8988T (cell line): ENCODE measurements at regions not wholly inside any gene's neighbourhood (a gene's known extent, or its start where the extent isn't known, plus 50 kb on each side); places are given as distances from the start of the nearest gene placed in this dataset.
"Not testable (repeated sequence)": the region's sequence is repeated elsewhere in the genome, so short reads cannot be mapped to it uniquely, and the experiment has no call there.

Source experiments
- DNase-seq: peaks from one replicate; pipeline ENCODE4 v3.0.0; 2011

DNA sequence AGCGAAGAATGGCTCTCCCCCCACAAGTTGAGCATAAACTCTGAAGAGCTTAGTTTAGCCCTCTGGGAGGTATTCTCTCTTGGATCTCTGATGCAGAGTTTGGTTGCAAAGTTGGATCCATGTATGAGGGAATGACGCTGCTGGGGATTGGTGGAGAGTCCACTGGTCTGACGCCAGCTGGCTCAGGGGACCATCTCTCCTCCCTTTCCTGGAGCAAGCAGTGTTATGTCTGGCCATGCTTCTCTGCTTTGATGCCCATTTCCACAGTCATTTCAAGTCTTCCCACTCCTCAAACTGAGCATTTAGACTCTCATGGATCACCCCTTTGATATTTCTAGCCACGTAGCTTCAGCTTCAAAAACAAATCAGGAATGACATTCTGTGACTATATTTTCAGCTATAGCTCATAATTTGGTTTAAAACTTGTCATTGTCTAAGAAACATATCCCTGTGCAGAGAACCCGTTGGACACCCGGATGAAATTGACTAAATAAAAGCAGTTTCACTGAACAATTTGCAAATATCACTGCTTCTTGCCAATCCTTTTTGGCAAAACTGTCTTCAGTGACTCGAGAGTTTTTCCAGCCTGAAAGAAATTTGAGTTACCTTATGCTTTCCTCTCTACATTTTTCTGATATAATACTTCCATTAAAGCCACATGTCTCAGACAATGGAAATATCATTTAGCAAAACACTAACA lies 193.4 kb upstream of the CDH11 start:
- DNase-seq = no peak

DNA sequence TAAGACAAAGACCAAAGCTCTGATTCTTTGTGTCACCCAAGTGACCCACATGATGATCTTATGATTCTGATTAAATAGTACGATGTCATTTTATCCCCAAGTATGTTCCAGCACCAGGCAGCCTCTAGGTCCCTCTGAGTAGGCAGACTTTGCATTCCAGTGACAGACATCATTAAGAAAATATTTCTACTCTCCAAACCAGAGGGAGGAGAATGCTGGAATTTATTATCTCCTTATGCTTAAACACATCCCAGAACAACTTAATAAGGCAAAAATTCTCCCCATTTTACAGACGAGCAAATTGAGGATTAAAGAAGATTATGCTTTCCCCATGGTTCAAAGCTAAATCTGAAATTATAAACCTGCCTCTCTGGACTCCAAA lies 192.8 kb upstream of the CDH11 start:
- no peak for DNase-seq

DNA sequence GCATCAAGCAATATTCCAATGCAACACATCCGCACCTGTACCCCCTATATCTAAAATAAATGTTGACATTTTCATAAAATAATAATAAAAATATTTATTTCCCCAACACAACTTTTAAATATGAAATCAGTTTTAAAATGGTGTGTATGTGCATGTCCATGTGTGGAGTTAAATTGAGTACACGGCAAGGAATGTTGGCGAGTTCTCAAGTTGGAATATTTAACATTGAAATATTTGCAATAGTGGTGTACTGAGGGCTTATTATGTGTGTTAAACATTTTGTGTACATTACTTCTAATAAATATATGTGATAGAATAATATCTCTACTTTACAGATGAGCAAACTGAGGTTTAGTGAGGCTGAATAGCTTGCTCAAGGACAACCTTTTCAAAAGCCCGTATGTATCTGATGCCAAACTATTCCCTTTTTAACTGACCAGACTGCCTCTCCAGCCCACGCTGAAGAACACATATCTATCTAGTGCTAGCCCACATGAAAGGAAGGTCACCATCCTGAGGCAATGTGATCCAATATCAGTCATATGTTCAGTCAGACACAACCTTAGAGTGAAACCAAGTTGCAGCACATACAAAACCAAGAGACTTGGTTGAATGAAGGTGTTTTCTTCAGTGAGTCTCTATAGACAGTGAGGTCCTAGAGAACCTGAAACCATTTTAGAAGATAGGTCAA lies 192.2 kb upstream of the CDH11 start:
- DNase-seq = no peak

DNA sequence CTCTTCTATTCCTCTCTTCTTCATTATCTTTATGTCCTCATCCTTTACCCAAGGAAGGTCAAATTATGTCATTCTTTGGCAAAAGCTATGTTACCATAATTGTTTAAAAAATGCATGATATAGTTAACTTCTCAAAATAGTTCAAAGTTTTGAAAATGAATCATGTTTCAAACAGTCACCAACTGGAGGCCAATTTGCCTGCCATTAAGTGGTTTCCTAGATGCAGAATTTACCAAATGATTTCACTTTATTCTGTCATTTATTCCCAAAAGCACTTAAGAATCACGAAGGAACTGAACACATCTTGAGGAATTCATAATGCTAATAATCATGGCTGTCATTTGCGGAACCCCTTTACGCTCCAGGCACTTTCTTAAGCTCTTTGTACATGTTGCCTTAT lies 190.9 kb upstream of the CDH11 start:
- DNase-seq = no peak

DNA sequence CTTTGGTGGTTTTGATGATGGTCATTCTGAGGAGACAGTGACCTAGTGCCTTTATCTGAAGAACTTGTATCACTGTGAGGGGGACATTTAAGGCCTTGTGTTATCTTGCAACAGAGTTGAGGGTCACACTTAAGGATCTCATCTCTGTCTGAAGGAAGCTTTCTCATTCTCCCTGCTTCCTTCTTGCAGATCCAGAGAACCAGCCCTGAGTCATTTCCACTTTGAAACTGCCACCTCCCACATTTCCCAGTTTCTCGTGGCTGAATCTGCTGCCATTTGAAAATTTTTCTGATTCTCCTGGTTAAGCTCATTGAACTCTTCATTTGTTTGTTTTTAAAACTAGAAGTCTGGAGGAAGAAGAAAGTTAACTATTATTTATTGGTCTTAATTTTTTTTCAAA lies 190.2 kb upstream of the CDH11 start:
- no peak for DNase-seq

DNA sequence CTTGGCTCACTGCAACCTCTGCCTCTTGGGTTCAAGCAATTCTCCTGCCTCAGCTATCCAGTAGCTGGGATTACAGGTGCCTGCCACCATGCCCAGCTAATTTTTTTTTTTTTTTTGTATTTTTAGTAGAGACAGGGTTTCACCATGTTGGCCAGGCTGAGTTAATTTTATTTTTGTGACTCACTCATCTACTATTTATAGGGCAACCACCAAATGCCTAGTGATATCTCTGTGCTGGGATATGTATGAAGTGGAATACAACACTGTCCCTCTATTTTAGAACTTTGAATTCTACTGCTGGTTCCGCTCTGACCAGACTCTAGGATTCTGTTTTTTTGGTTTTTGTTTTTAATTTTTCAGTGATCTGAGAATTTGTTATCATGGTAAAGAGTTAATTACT lies 188.6 kb upstream of the CDH11 start:
- DNase-seq = not testable (repeated sequence)

DNA sequence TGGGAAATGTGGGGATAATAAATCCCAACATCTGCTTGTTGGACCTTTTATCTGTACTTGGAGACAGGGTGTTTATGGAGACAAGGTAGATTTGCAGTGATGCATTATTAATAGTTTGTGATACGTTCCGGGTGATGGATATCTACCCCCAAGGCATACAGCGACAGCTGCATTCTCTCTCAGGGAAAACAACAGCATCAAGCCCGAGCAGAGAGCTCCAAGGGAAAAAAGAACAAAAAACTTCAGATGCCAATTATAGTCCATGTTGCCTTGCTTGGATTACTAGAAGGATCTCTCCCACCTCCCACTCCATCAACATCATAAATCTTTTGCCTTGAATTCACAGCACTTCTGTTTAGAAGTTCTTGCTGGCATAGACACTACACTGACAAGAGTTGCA lies 187.5 kb upstream of the CDH11 start:
- DNase-seq = no peak

DNA sequence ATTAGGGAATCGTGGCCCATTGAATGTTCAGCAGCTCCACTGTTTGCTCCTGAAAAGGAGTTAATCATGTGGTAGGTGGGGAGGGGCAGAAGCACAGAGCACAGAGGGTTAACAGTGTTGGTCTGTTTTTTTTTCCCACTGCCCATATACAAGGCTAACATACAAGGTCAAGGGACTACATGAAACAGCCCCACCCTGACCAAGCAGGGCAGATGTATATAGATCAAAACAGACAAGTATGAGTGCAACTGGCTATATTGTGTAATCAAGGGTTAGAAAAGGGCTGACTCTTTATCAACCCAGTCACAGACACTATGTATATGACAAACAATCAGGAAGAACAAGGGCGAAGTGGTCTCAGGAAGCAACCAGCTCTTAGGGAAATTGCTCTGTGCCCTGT lies 186.6 kb upstream of the CDH11 start:
- no peak for DNase-seq

DNA sequence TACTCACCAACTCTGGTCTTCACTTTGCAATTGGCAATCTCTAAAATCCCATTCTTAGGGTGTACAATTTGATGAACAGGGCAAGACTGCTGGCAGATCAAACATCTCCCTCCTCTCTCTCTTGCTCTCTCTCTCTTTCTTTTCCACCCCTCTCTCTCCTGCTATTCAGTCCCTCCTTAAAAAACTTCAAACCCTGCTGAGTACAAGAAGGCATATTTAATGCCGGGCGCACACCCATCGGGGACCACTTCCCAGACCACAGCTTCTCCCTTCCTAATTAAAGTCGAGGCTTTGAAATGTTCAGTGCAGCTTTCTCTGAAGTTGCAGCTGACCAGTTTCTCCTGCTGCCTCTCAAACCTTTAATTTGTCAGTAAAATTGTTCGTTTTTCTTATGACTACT lies 185.4 kb upstream of the CDH11 start:
- DNase-seq = no peak

DNA sequence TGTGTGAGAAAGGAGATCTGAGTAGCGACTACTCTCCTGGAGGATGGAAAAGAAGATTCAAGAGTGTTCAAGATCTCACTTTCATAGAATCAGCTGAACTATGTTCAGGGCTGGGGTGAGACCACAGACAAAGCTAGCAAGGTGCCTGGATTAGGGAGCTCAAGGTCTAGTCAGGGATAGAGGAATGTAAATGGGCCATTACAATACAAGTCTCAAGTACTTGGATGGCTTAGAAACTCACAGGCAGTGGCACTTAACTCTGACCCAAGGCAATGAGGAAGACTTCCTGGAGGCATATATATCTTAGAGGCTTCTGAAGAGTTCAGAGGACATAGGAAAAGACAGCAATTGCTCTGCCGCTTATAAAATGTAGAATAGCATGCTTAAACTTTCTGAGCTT lies 184.9 kb upstream of the CDH11 start:
- no peak for DNase-seq

DNA sequence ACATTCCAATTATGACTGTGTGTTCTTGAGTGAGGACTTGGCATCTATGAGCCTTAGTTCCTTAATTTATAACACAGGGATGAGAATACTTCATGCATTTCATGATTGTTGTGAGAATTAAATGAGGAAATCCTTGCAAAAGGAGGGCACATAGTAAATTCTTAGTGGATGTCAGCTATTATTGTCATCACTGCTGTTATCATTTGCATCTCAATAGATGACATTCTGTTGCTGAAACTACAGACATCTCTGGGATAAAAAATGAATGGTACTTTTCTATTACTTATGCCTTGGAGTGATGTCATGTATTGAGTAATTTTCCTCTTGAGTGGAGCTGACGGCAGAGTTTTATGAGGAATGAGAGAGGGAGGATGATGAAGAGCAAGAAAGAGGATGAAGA lies 184.4 kb upstream of the CDH11 start:
- DNase-seq = no peak

DNA sequence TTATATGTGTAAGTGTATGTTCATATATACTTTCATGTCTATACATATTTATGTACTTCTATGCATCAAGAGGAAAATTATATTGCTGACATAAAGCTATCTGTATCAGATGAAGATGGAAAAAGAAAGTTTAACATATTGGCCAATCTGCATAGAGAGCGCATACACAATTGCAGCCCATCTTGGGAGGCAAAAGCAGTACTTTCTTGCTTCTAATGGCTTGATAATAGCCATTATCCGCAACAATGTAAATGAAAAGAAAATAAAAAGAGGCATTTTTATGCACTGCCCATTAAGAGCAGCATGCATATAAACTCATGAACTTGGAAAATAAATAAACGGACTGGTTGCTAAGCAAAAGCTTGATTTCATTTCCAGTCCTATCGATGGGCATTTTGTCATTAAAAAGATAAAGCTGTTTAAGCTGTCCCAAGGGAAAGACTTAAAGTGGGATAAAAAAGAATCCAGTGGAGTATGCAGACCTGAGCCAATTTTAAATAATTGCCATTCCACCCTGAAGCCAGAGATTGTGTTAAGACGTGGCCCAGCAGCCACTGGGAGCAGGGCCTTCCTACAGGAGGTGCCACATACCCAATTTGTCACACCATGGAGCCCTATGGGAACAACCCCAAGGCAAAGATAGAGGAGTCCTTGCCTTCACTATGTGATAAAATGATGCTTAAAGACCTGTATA lies 183.6 kb upstream of the CDH11 start:
- DNase-seq = no peak

DNA sequence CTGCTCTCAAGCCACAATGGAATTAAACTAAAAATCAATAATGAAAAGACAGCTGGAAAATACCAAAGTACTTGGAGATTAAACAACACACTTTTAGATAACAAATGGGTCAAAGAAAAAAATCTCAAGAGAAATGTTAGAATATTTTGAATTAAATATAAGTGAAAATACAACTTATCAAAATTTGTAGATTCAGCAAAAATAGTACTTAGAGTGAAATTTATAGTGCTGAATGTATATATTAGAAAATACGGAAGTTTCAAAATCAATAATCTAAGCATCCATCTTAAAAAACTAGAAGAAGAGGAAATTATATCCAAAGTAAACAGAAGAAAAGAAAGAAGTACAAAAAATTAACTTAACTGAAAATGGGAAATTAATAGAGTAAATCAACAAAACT lies 179.2 kb upstream of the CDH11 start:
- no peak for DNase-seq

DNA sequence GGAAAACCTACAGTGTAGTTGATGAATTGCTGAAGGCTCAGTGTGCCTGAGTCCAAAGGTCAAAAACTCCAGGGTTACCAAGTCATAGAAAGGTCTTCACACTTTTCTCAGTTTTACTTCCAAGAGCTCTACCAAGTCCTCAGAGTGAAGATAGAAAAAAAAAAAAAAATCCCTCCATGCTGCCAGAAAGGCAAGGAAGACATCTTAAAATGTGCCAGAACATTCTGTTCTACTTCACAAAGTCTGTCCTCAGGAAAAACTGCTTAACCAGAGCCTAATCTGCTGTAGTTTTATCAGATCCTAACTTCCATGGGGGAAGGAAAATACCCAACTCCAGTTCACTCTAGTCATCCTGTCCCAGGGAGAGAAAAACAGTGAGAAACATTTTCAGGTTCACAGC lies 175.6 kb upstream of the CDH11 start:
- DNase-seq = no peak

DNA sequence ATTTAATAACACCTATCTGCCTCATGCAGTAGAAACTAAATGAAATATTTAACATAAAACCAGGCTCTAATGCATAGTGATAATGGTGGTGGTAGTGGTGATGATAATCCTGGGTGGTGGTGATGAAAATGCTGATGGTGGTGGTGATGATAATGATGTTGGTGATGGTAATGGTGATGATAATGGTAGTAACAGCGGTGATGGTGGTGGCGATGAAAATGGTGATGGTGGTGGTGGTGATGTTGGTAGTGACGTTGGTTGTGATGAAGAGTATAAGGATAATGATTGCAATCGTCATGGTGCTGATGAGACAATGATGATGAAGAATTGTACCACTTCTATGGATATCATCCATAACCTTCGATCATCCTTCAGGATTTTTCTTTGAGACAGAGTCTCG lies 173.7 kb upstream of the CDH11 start:
- no peak for DNase-seq

DNA sequence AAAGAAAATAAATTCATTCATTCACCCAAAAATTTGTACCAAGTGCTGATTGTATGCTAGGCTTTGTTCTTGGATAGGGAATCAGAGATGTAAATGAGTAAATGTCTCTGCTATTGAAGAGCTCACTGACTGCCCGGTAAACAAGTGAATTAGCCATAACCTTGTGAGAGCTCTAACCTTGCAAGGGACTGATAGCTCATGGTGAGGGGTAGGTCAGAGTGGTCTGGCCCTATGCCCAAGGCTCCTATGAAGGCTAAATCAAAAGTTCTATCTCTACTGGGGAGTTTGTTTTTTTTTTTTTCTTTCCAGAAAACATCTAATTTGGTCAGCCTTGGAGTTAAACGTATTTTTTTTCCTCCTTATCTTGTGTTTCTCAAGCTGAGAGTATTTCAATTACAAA lies 172.8 kb upstream of the CDH11 start:
- DNase-seq = no peak

DNA sequence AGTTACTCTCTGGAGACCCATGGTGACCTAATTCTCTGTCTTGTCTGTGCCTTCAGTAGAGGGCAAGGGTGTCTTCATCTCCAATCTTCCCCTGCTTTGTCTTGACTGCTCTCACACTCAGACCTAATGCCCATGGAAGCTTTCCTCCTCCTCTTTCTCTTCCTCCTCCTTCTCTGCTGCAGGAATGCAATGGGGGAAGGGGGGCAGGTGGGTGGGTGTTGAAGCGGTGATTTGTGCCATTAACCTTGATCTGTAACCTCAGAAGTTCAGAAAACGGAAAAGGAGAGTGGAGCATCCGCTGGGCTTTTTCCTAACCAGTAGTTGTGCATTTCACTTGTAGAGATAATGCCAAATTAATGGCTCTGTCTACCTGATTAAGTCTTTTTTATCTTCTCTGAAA lies 172.3 kb upstream of the CDH11 start:
- no peak for DNase-seq

DNA sequence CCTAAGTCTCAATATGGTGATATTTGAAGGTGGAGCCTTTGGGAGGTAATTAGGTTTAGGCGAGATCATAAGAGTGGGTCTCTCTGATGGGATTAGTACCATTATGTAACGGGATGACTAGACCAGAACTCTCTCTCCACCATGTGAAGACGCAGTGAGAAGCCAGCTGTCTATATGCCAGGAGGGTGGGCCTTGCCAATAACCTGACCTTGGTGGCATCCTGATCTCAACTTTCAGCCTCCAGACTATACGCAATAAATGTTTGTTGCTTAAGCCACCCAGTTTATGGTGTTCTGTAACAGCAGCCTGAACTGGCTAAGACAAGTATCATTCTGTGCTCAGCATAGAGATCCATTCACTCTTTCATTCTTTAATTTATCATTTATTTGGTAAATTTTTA lies 167.2 kb upstream of the CDH11 start:
- no peak for DNase-seq

DNA sequence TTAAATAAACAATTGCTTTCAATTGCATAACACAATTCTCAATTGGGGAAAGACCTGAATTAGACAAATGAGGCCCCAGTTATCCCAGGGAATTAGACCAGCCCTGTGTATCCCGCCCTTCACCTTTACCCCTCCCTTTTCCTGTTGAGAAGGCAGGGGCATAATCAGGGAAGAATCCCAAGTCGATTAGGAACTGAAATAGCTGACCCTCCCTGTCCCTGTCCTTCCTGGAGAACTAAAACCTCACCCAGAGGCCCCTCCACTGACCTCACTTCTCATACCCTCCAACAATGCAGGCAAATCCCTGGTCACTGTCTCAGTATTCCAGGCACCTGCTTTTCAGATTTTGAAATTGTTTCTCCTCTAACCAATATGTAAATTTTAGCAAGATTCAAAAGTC lies 165.4 kb upstream of the CDH11 start:
- DNase-seq = no peak

DNA sequence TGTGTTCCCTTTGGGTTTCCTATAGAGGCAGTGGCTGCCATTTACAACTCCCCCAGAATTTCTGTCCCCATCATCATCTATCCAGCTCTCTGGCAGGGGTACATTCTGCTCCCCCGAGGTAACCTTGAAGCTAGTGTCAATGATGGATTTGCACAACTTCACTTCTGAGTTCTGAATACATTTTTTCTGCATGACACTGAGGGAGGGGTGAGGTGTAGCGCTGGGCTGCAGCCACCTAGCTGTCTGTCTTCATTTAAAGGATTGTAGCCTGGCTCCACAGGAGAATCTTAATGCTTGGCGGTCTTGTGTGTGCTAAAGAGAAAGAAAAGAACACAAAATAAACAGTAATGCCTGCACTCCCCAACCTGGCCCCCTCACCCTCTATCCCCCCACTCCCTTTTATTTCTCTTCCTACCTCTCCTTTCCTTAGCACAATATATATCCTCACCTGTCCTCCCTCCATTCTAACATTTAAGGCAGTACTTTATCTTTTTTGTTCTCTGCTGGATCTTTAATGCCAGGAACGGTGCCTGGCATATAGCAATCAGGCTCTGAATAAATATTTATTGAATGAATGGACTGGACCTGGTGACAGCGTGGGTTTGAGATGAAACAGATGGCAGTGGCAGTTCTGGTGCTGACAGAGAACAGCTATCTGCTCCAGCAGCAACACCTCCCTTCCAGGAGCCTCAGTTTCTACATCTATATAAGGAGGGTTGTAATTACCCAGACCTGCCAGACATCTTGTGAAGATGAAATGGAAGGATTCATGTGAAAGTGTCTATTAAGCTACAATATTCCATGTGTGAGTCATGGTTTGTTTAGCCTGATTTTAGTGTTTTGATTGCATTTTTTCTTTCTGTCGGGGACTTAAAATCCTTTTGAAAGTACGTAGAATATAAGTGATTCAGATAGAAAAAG lies 163.5 kb upstream of the CDH11 start:
- DNase-seq = no peak

DNA sequence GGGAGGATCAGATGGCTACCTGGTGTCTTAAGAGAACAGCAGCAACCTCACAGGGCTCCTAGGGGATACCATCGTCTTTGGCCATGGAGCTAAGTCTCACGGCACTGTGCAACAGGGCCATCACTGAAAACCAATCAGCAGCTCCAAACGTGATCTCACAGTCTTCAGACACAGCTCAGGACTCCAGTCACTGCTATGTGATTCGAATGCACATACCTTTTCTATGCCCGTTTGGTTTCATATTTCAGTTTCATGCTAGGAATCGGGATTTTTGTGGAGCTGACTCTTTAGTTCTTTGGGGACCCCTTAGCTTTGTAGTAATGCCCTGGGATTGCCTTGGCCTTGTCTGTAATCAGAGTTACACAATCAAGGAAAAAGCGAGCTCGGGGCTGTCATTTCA lies 162.8 kb upstream of the CDH11 start:
- no peak for DNase-seq

DNA sequence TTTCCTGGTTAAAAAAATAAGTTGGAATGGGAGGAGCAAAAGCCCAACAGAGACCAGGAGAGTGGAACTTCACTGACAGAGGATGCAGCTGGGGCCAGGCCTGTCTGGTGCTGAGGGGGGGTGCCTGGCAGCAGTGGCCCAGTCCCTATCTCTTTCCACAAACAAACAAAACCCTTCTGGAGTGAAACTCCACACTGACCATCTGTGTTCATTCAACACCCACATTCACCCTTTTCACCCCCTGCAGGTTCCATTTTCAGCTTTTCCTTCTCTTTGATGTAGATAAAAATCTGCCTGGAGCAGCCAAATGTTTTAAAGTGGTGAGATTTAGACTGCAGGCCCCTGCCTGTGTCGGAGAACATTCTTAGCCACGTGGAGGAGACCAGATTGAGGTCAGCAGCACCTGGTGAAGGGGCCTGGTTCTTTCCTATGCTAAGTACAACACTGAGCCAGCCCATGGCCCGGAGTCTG lies 161.4 kb upstream of the CDH11 start:
- DNase-seq = no peak

DNA sequence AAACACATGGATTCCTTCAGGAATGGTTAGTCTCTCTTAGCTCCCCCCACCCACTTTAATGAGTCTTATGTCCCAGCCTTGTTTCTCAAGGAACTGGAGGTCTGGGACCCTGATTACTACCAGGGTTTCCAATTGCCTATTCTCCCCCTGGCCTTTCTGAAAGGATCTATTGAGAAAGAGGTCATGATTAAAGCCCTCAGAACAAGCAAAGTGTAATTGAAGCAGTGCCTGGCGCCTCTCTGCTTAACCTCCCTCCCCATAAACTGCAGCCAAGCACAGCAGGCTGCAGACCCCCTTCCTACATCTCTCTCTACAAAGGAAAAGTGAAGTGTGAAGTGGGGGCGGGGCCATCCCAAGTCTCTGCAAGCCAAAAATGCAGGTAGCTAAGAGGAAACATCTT lies 159.7 kb upstream of the CDH11 start:
- no peak for DNase-seq
